ENCODE measurements at regions not wholly inside any gene's neighbourhood (a gene's known extent, or its start where the extent isn't known, plus 50 kb on each side); places are given as distances from the start of the nearest gene placed in this dataset.

DNA sequence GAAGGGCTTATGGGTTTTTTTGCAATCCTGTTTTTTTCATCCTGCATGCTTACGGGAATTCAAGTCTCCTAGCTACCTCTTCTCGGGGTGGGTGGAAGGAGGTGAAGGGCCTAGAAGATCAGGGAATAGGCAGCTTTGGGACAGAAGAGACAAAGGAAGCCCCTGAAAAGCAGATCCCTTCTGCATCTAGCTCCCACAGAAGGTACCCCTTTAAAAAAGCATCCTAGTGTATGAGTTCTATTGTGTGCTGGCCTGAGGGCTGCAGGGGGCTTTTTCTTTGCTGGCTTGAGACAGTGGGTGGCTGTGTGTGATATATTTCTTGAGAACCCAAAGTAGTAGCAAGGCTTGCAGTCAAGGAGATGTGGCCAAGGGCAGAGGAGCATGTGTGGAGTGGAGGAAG lies 330.5 kb downstream of the MAF start:
- no peak for DNase-seq (ENCODE audit: extremely low spot score)
- ChIA-PET POLR2A (no interaction called here), CTCF (no interaction called here)
- no peak for TF ChIP-seq TARDBP (IDR thresholded peaks at IDR 0.05)
- TF ChIP-seq FOXK2 (IDR thresholded peaks at IDR 0.05): no peak
- no peak for TF ChIP-seq ELF4 (IDR thresholded peaks at IDR 0.05)
- no peak for TF ChIP-seq FOXM1 (IDR thresholded peaks at IDR 0.05; ENCODE audit: borderline replicate concordance)
- no peak for TF ChIP-seq HDGF (IDR thresholded peaks at IDR 0.05; ENCODE audit: borderline replicate concordance)
- TF ChIP-seq L3MBTL2 (conservative IDR thresholded peaks at IDR 0.05): no peak
- TF ChIP-seq NFRKB (IDR thresholded peaks at IDR 0.05): no peak
- TF ChIP-seq FOXA1 (IDR thresholded peaks at IDR 0.05): no peak
- TF ChIP-seq, protein P1, sequence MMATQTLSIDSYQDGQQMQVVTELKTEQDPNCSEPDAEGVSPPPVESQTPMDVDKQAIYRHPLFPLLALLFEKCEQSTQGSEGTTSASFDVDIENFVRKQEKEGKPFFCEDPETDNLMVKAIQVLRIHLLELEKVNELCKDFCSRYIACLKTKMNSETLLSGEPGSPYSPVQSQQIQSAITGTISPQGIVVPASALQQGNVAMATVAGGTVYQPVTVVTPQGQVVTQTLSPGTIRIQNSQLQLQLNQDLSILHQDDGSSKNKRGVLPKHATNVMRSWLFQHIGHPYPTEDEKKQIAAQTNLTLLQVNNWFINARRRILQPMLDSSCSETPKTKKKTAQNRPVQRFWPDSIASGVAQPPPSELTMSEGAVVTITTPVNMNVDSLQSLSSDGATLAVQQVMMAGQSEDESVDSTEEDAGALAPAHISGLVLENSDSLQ (IDR thresholded peaks at IDR 0.05): no peak
- TF ChIP-seq BHLHE40 (IDR thresholded peaks at IDR 0.05; ENCODE audit: borderline replicate concordance): no peak
- no peak for TF ChIP-seq ZNF384 (IDR thresholded peaks at IDR 0.05)
- TF ChIP-seq LEF1 (IDR thresholded peaks at IDR 0.05; ENCODE audit: borderline replicate concordance): no peak
- no peak for TF ChIP-seq ARNT (IDR thresholded peaks at IDR 0.05)
- TF ChIP-seq SP1 (IDR thresholded peaks at IDR 0.05): no peak

DNA sequence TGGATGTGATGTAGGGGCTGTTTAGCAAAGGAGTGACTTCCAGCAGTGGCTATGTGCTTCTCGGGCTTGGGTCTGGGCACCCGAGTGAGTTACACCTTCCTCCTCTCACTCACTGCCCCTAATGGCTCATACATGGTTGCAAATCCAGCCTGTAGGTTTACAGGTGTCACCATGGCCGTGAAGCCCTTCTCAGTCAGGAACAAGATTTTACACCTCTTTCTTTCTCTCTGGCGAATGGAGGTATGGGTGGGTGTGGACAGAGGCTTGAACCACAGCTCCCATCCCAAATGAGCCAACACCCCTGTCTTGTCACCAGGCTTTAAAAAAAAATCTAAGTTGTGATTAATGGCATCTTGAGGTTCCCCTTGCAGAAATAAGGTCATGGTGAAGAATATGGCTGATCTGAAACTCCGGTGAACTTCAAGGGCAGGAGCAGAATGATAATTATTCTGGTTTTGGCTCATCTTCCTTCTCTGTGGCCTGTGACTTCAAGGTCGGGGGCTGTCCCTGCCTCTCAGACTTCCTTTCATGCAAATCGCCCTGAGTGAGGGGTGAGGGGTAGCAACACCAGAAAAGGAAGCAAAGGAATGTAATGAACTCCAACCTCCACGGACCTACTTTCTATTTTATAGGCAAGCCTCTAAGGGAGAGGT lies 331.2 kb downstream of the MAF start:
- CTCF ChIA-PET: no interaction called here
- no peak for TF ChIP-seq NFRKB (IDR thresholded peaks at IDR 0.05)
- TF ChIP-seq ZNF384 (IDR thresholded peaks at IDR 0.05): no peak
- no peak for TF ChIP-seq SP1 (IDR thresholded peaks at IDR 0.05)
- no peak for TF ChIP-seq SUZ12 (IDR thresholded peaks at IDR 0.05)
- TF ChIP-seq HDGF (IDR thresholded peaks at IDR 0.05; ENCODE audit: borderline replicate concordance): no peak
- TF ChIP-seq CTBP1 (IDR thresholded peaks at IDR 0.05; ENCODE audit: borderline replicate concordance): no peak
- no peak for TF ChIP-seq FOXK2 (IDR thresholded peaks at IDR 0.05)
- no peak for TF ChIP-seq ELF4 (IDR thresholded peaks at IDR 0.05)
- TF ChIP-seq FOXM1 (IDR thresholded peaks at IDR 0.05; ENCODE audit: borderline replicate concordance): no peak
- TF ChIP-seq TARDBP (IDR thresholded peaks at IDR 0.05): no peak
- TF ChIP-seq BHLHE40 (IDR thresholded peaks at IDR 0.05; ENCODE audit: borderline replicate concordance): no peak
- TF ChIP-seq L3MBTL2 (conservative IDR thresholded peaks at IDR 0.05): no peak
- no peak for TF ChIP-seq LEF1 (IDR thresholded peaks at IDR 0.05; ENCODE audit: borderline replicate concordance)
- no peak for TF ChIP-seq ARNT (IDR thresholded peaks at IDR 0.05)
- TF ChIP-seq FOXA1 (IDR thresholded peaks at IDR 0.05): no peak
- TF ChIP-seq, protein P1 (IDR thresholded peaks at IDR 0.05): no peak
- no peak for DNase-seq (ENCODE audit: extremely low spot score)
- POLR2A ChIA-PET: no interaction called here

DNA sequence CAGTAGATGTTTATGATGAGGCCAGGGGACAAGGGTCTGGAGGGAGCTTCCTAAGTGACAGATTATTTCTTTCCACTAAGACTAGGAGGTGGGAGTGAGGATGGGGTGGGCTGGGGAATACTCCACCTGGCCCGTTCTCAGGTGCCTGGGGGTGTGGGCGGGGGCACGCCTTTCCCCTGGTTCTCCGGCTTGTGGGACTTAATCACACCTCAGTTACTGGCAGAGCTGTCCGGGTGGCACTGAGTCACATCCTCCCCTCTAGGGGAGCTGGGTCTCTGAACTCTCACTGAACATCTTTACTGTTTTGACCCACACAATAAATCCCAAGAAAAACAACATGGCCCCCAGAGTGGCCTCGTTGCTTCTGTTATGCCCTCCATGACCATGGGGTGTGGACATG lies 332.8 kb downstream of the MAF start:
- ChIA-PET POLR2A (no interaction called here), CTCF (interaction anchor here (0.6 kb wide), 1 partner anchor 310 kb away, joined by 3 read pairs; no protein-coding TSS in a partner anchor)
- TF ChIP-seq BHLHE40 (IDR thresholded peaks at IDR 0.05; ENCODE audit: borderline replicate concordance) (no peak), ARNT (IDR thresholded peaks at IDR 0.05) (no peak), TARDBP (IDR thresholded peaks at IDR 0.05) (no peak), SUZ12 (IDR thresholded peaks at IDR 0.05) (no peak), FOXK2 (IDR thresholded peaks at IDR 0.05) (no peak), HDGF (IDR thresholded peaks at IDR 0.05; ENCODE audit: borderline replicate concordance) (no peak), SP1 (IDR thresholded peaks at IDR 0.05) (no peak), ELF4 (IDR thresholded peaks at IDR 0.05) (no peak), FOXM1 (IDR thresholded peaks at IDR 0.05; ENCODE audit: borderline replicate concordance) (no peak), LEF1 (IDR thresholded peaks at IDR 0.05; ENCODE audit: borderline replicate concordance) (no peak), NFRKB (IDR thresholded peaks at IDR 0.05) (no peak), L3MBTL2 (conservative IDR thresholded peaks at IDR 0.05) (no peak)
- TF ChIP-seq, protein P1 (IDR thresholded peaks at IDR 0.05): no peak
- DNase-seq (ENCODE audit: extremely low spot score): no peak

DNA sequence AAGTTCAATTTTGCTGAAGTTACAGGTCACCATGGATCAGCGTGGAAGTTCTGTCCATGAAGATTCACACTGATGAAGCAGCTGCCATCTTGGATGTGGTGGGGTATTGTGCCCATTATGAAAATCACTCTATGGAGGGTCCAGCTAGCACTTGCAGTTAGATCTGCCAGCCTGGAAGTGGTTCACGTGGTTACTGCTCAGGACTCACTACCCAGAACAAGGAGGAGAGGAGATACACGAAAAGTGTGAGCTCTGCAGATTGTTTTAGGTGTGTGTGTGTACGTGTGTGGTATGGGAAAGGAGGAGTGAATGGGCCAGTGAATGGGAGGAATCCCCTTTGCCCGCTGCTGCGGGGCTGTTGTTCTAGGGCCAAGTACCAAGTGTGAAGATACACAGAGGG lies 333.4 kb downstream of the MAF start:
- no peak for DNase-seq (ENCODE audit: extremely low spot score)
- CTCF ChIA-PET: no interaction called here
- POLR2A ChIA-PET: no interaction called here

DNA sequence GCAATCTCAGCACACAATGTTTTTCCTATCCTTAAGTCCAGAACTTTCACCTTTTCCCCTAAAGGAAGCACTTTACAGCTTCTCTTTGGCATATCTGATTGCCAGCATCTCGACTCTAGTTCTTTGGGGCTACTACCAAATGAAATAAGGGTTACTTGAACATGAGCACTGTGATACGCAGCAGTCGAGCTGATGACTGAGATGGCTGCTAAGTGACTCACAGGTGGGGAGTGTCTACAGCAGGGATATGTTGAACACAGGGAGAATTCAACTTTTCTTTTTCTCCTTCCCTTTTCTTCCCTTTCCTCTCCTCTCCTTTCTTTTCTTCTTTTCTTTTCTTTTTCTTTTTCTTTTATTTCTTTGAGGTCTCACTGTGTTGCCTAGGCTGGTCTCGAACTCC lies 334.8 kb downstream of the MAF start:
- CTCF ChIA-PET: no interaction called here
- TF ChIP-seq CTBP1 (IDR thresholded peaks at IDR 0.05; ENCODE audit: borderline replicate concordance): no peak
- no peak for TF ChIP-seq L3MBTL2 (conservative IDR thresholded peaks at IDR 0.05)
- TF ChIP-seq NFRKB (IDR thresholded peaks at IDR 0.05): no peak
- no peak for TF ChIP-seq HDGF (IDR thresholded peaks at IDR 0.05; ENCODE audit: borderline replicate concordance)
- no peak for TF ChIP-seq FOXM1 (IDR thresholded peaks at IDR 0.05; ENCODE audit: borderline replicate concordance)
- no peak for TF ChIP-seq ARNT (IDR thresholded peaks at IDR 0.05)
- no peak for TF ChIP-seq ELF4 (IDR thresholded peaks at IDR 0.05)
- no peak for TF ChIP-seq TARDBP (IDR thresholded peaks at IDR 0.05)
- TF ChIP-seq, protein P1 (IDR thresholded peaks at IDR 0.05): no peak
- TF ChIP-seq FOXA1 (IDR thresholded peaks at IDR 0.05): no peak
- no peak for TF ChIP-seq LEF1 (IDR thresholded peaks at IDR 0.05; ENCODE audit: borderline replicate concordance)
- TF ChIP-seq ZNF384 (IDR thresholded peaks at IDR 0.05): no peak
- no peak for TF ChIP-seq BHLHE40 (IDR thresholded peaks at IDR 0.05; ENCODE audit: borderline replicate concordance)
- TF ChIP-seq FOXK2 (IDR thresholded peaks at IDR 0.05): no peak
- TF ChIP-seq SP1 (IDR thresholded peaks at IDR 0.05): no peak
- no peak for TF ChIP-seq SUZ12 (IDR thresholded peaks at IDR 0.05)
- DNase-seq (ENCODE audit: extremely low spot score): no peak
- POLR2A ChIA-PET: no interaction called here

More for the DNA sequence above, 333.4 kb downstream of the MAF start:
- no peak for TF ChIP-seq LEF1 (IDR thresholded peaks at IDR 0.05; ENCODE audit: borderline replicate concordance)
- TF ChIP-seq ARNT (IDR thresholded peaks at IDR 0.05): no peak
- no peak for TF ChIP-seq SUZ12 (IDR thresholded peaks at IDR 0.05)
- TF ChIP-seq, protein P1 (IDR thresholded peaks at IDR 0.05): no peak
- no peak for TF ChIP-seq CTBP1 (IDR thresholded peaks at IDR 0.05; ENCODE audit: borderline replicate concordance)
- no peak for TF ChIP-seq FOXK2 (IDR thresholded peaks at IDR 0.05)
- no peak for TF ChIP-seq BHLHE40 (IDR thresholded peaks at IDR 0.05; ENCODE audit: borderline replicate concordance)
- no peak for TF ChIP-seq HDGF (IDR thresholded peaks at IDR 0.05; ENCODE audit: borderline replicate concordance)
- TF ChIP-seq FOXA1 (IDR thresholded peaks at IDR 0.05): no peak
- TF ChIP-seq SP1 (IDR thresholded peaks at IDR 0.05): no peak
- TF ChIP-seq ELF4 (IDR thresholded peaks at IDR 0.05): no peak
- TF ChIP-seq TARDBP (IDR thresholded peaks at IDR 0.05): no peak
- TF ChIP-seq ZNF384 (IDR thresholded peaks at IDR 0.05): no peak
- TF ChIP-seq NFRKB (IDR thresholded peaks at IDR 0.05): no peak
- no peak for TF ChIP-seq FOXM1 (IDR thresholded peaks at IDR 0.05; ENCODE audit: borderline replicate concordance)

Data from HEK293T (cell line).